Lower leg skin (tissue), 4 donors: ENCODE measurements at regions not wholly inside any gene's neighbourhood (a gene's known extent, or its start where the extent isn't known, plus 50 kb on each side); places are given as distances from the start of the nearest gene placed in this dataset.

Experiments used
- DNase-seq, 2 donors: peaks; one replicate each; pipeline ENCODE4 v3.0.0-alpha.2; 2019; ENCODE audit warnings: low spot score in 2 of 2
- H3K4me3 ChIP-seq: fragments of 200-600 bp; sonication (generic); 2 replicates; pipeline ENCODE4 v1.5.1; 2017; ENCODE audit warnings: mild to moderate bottlenecking, low read depth; ENCODE audit not compliant: poor library complexity, severe bottlenecking
- CTCF ChIP-seq, 3 donors: fragments of 450-650 bp; IDR thresholded peaks; one replicate each; pipeline ENCODE4 v1.5.1; 2016; ENCODE audit warnings: antibody characterized with exemption in 3 of 3, mild to moderate bottlenecking in 3 of 3, moderate library complexity in 2 of 3
- POLR2A ChIP-seq, 2 donors: fragments of 450-650 bp; IDR thresholded peaks; one replicate each; pipeline ENCODE4 v1.6.1; 2016 to 2017; ENCODE audit warnings: antibody characterized with exemption in 2 of 2, mild to moderate bottlenecking in 1 of 2, moderate library complexity in 1 of 2
- WGBS, 2 donors: methylation state at CpG; one replicate each; pipeline ENCODE4 v1.1.5; 2018; 5-methylcytosine and 5-hydroxymethylcytosine counted together
- intact Hi-C: fragments of 100-400 bp; cut with DNase I; formaldehyde crosslinking; loops from one replicate; pipeline ENCODE4 v1.15.0; 2023; ENCODE audit warnings: low total_unique reads

- no peak for DNase-seq
- TF ChIP-seq CTCF (IDR thresholded peaks at IDR 0.05) (no peak), POLR2A (IDR thresholded peaks at IDR 0.05) (no peak)
- WGBS, 2 donors, result 75 to 78% methylated on average over 7 of the region's 7 CpGs
- intact Hi-C loops, result loop anchor here (5.0 kb wide), 1 partner anchor 93 kb away; no protein-coding TSS in a partner anchor
- no peak overlapping the region for H3K4me3 ChIP-seq
These were observed 51.2 kb upstream of the LMO1 start for GRCh38 chr11:8314916-8315315.

- intact Hi-C loops, result loop anchor here (5.0 kb wide), 1 partner anchor 91 kb away; no protein-coding TSS in a partner anchor
- TF ChIP-seq CTCF (IDR thresholded peaks at IDR 0.05) (no peak), POLR2A (IDR thresholded peaks at IDR 0.05) (no peak)
- WGBS, 2 donors, result 75 to 79% methylated on average over 5 of the region's 6 CpGs
- H3K4me3 ChIP-seq, result no peak overlapping the region
- DNase-seq, result no peak
These were observed 49.9 kb upstream of the LMO1 start for GRCh38 chr11:8313504-8314090.
